Spleen (tissue), 7 donors: ENCODE measurements at regions not wholly inside any gene's neighbourhood (a gene's known extent, or its start where the extent isn't known, plus 50 kb on each side); places are given as distances from the start of the nearest gene placed in this dataset.
"Not testable (repeated sequence)": the region's sequence is repeated elsewhere in the genome, so short reads cannot be mapped to it uniquely, and the experiment has no call there.

Experiments
- POLR2A ChIP-seq, 3 donors: fragments of 450-650 bp; IDR thresholded peaks; one replicate each; pipeline ENCODE4 v1.5.1; 2017; ENCODE audit warnings: antibody characterized with exemption in 3 of 3, mild to moderate bottlenecking in 1 of 3
- POLR2AphosphoS5 ChIP-seq, 3 donors: sonication (generic); formaldehyde crosslinking; IDR thresholded peaks; one replicate each; pipeline ENCODE4 v1.5.1; 2017; ENCODE audit warnings: antibody characterized with exemption in 3 of 3
- TF ChIP-seq, protein P1 (sequence below), 11 experiments: fragments of 200-600 bp in 7 of 11; fragments of 450-650 bp in 4 of 11; sonication (generic) in 4 of 11; IDR thresholded peaks in 8 of 11; conservative IDR thresholded peaks in 3 of 11; 1 replicate in 7 of 11; 2 replicates in 4 of 11; pipeline versions ENCODE4 v1.4.0 to v1.8.0; 2016 to 2021; ENCODE audit warnings: antibody characterized with exemption in 11 of 11, inconsistent platforms in 4 of 11, mild to moderate bottlenecking in 1 of 11
- donor health status: DM: no; HTN: no; CAD: no; lungs with moderate emphysema.
- donor health status: DM: no; HTN: no; CAD: no.
- donor health status: DM: no; HTN: no; CAD: no.

DNA sequence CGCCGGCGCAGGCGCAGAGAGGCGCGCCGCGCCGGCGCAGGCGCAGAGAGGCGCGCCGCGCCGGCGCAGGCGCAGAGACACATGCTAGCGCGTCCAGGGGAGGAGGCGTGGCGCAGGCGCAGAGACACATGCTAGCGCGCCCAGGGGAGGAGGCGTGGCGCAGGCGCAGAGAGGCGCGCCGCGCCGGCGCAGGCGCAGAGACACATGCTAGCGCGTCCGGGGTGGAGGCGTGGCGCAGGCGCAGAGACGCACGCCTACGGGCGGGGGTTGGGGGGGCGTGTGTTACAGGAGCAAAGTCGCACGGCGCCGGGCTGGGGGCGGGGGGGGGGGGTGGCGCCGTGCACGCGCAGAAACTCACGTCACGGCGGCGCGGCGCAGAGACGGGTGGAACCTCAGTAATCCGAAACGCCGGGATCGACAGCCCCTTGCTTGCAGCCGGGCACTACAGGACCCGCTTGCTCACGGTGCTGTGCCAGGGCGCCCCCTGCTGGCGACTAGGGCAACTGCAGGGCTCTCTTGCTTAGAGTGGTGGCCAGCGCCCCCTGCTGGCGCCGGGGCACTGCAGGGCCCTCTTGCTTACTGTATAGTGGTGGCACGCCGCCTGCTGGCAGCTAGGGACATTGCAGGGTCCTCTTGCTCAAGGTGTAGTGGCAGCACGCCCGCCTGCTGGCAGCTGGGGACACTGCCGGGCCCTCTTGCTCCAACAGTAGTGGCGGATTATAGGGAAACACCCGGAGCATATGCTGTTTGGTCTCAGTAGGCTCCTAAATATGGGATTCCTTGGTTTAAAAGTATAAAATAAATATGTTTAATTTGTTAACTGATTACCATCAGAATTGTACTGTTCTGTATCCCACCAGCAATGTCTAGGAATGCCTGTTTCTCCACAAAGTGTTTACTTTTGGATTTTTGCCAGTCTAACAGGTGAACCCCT, 55.4 kb upstream of the IQSEC3 start:
- TF ChIP-seq, protein P1, sequence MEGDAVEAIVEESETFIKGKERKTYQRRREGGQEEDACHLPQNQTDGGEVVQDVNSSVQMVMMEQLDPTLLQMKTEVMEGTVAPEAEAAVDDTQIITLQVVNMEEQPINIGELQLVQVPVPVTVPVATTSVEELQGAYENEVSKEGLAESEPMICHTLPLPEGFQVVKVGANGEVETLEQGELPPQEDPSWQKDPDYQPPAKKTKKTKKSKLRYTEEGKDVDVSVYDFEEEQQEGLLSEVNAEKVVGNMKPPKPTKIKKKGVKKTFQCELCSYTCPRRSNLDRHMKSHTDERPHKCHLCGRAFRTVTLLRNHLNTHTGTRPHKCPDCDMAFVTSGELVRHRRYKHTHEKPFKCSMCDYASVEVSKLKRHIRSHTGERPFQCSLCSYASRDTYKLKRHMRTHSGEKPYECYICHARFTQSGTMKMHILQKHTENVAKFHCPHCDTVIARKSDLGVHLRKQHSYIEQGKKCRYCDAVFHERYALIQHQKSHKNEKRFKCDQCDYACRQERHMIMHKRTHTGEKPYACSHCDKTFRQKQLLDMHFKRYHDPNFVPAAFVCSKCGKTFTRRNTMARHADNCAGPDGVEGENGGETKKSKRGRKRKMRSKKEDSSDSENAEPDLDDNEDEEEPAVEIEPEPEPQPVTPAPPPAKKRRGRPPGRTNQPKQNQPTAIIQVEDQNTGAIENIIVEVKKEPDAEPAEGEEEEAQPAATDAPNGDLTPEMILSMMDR (IDR thresholded peaks at IDR 0.05 in 8 of 11, conservative IDR thresholded peaks at IDR 0.05 in 3 of 11), result peak in 2 of 11 experiments; percentile 5 to 42
- TF ChIP-seq POLR2AphosphoS5, POLR2A (IDR thresholded peaks at IDR 0.05): not testable (repeated sequence)
